H9 (cell line): ENCODE measurements at regions not wholly inside any gene's neighbourhood (a gene's known extent, or its start where the extent isn't known, plus 50 kb on each side); places are given as distances from the start of the nearest gene placed in this dataset.

Source experiments
- DNase-seq: peaks from one replicate; pipeline ENCODE4 v3.0.0-alpha.2; 2017
- H2AFZ ChIP-seq: one replicate; pipeline ENCODE4 v1.6.1; 2013; ENCODE audit warnings: mild to moderate bottlenecking, low read length, control low read depth, moderate library complexity
- H2AK5ac ChIP-seq: 2 replicates; pipeline ENCODE4 v1.6.1; 2013; ENCODE audit warnings: low read length, control low read depth, mixed read lengths; ENCODE audit not compliant: insufficient read length
- H2BK120ac ChIP-seq: one replicate; pipeline ENCODE4 v1.6.1; 2013; ENCODE audit warnings: low read depth, mild to moderate bottlenecking, low read length, control low read depth, inconsistent platforms; ENCODE audit not compliant: poor library complexity, severe bottlenecking
- H2BK12ac ChIP-seq: 2 replicates; pipeline ENCODE4 v1.6.1; 2013; ENCODE audit warnings: low read length, control low read depth, mixed read lengths, low read depth; ENCODE audit not compliant: insufficient read length
- H2BK15ac ChIP-seq: 2 replicates; pipeline ENCODE4 v1.6.1; 2013; ENCODE audit warnings: low read depth, low read length, control low read depth
- H2BK20ac ChIP-seq: one replicate; pipeline ENCODE4 v1.6.1; 2013; ENCODE audit warnings: low read depth, mild to moderate bottlenecking, low read length, control low read depth, inconsistent platforms; ENCODE audit not compliant: poor library complexity, severe bottlenecking
- H2BK5ac ChIP-seq: 2 replicates; pipeline ENCODE4 v1.6.1; 2013; ENCODE audit warnings: low read length, control low read depth, mixed read lengths; ENCODE audit not compliant: insufficient read length
- H3K14ac ChIP-seq: 2 replicates; pipeline ENCODE4 v1.6.1; 2013; ENCODE audit warnings: low read length, control low read depth; ENCODE audit not compliant: insufficient read depth
- H3K18ac ChIP-seq: 2 replicates; pipeline ENCODE4 v1.6.1; 2013; ENCODE audit warnings: low read depth, mild to moderate bottlenecking, mixed read lengths, low read length, control low read depth; ENCODE audit not compliant: insufficient read length
- H3K23ac ChIP-seq: 2 replicates; pipeline ENCODE4 v1.6.1; 2013; ENCODE audit warnings: low read length, control low read depth, mixed read lengths, low read depth; ENCODE audit not compliant: insufficient read length
- H3K23me2 ChIP-seq: 2 replicates; pipeline ENCODE4 v1.6.1; 2013; ENCODE audit warnings: low read depth, mild to moderate bottlenecking, mixed read lengths, low read length, control low read depth; ENCODE audit not compliant: insufficient read length, poor library complexity, severe bottlenecking
- H3K27ac ChIP-seq: 2 replicates; pipeline ENCODE4 v1.5.1; 2013; ENCODE audit warnings: low read length, control low read depth, mixed read lengths, low read depth; ENCODE audit not compliant: insufficient read length
- H3K27me3 ChIP-seq: 2 replicates; pipeline ENCODE4 v1.6.1; 2013; ENCODE audit warnings: low read length, control low read depth, inconsistent platforms; ENCODE audit not compliant: insufficient read depth
- H3K4ac ChIP-seq: 2 replicates; pipeline ENCODE4 v1.6.1; 2013; ENCODE audit warnings: low read depth, mild to moderate bottlenecking, control low read depth, inconsistent platforms, low read length, moderate library complexity
- H3K4me1 ChIP-seq: 2 replicates; pipeline ENCODE4 v1.6.1; 2013; ENCODE audit warnings: low read length, control low read depth, inconsistent platforms; ENCODE audit not compliant: insufficient read depth
- H3K4me2 ChIP-seq: 2 replicates; pipeline ENCODE4 v1.6.1; 2013; ENCODE audit warnings: low read length, control low read depth, mixed read lengths; ENCODE audit not compliant: insufficient read length, insufficient read depth
- H3K56ac ChIP-seq: 2 replicates; pipeline ENCODE4 v1.6.1; 2013; ENCODE audit warnings: low read depth, mild to moderate bottlenecking, mixed read lengths, low read length, control low read depth; ENCODE audit not compliant: insufficient read length
- H3K79me1 ChIP-seq: 2 replicates; pipeline ENCODE4 v1.6.1; 2013; ENCODE audit warnings: low read depth, mild to moderate bottlenecking, moderate library complexity, low read length, control low read depth, inconsistent platforms; ENCODE audit not compliant: insufficient read depth, poor library complexity, severe bottlenecking
- H3K79me2 ChIP-seq: 2 replicates; pipeline ENCODE4 v1.6.1; 2013; ENCODE audit warnings: low read length, control low read depth, inconsistent platforms; ENCODE audit not compliant: insufficient read depth
- H3K9ac ChIP-seq: 2 replicates; pipeline ENCODE4 v1.6.1; 2013; ENCODE audit warnings: low read length, control low read depth, mixed read lengths; ENCODE audit not compliant: insufficient read length; ENCODE audit errors: extremely low read depth
- H3K9me3 ChIP-seq: one replicate; pipeline ENCODE4 v1.6.1; 2013; ENCODE audit warnings: low read depth, low read length, inconsistent platforms; ENCODE audit not compliant: control insufficient read depth
- H3T11ph ChIP-seq: one replicate; pipeline ENCODE4 v1.6.1; 2013; ENCODE audit warnings: mild to moderate bottlenecking, low read length, control low read depth, inconsistent platforms
- H4K20me1 ChIP-seq: one replicate; pipeline ENCODE4 v1.6.1; 2013; ENCODE audit not compliant: control insufficient read depth, insufficient read length, insufficient read depth
- H4K5ac ChIP-seq: 2 replicates; pipeline ENCODE4 v1.6.1; 2013; ENCODE audit warnings: low read depth, mild to moderate bottlenecking, mixed read lengths, low read length, control low read depth; ENCODE audit not compliant: insufficient read length
- H4K8ac ChIP-seq: replicated peaks from 2 replicates; pipeline ENCODE4 v1.6.1; 2013; ENCODE audit warnings: low read length, control low read depth, mixed read lengths, low read depth; ENCODE audit not compliant: insufficient read length
- H4K91ac ChIP-seq: 2 replicates; pipeline ENCODE4 v1.6.1; 2013; ENCODE audit warnings: low read depth, mild to moderate bottlenecking, moderate library complexity, mixed read lengths, low read length, control low read depth; ENCODE audit not compliant: insufficient read length
- H3K27ac Mint-ChIP-seq, 3 experiments: 2 replicates in 2 of 3; 3 replicates in 1 of 3; pipeline ENCODE4 v1.8.0; 2020 to 2021; ENCODE audit warnings: mixed read lengths in 3 of 3, mild to moderate bottlenecking in 1 of 3, moderate library complexity in 1 of 3
- H3K27me3 Mint-ChIP-seq: 2 replicates; pipeline ENCODE4 v1.8.0; 2021; ENCODE audit warnings: low read depth, mild to moderate bottlenecking, moderate library complexity, mixed read lengths
- H3K36me3 Mint-ChIP-seq, 3 experiments: 2 replicates in 2 of 3; 3 replicates in 1 of 3; pipeline ENCODE4 v1.8.0; 2020 to 2021; ENCODE audit warnings: low read depth in 3 of 3, mixed read lengths in 3 of 3; ENCODE audit not compliant: insufficient read depth in 1 of 3
- H3K4me1 Mint-ChIP-seq, 2 experiments: 2 replicates each; pipeline ENCODE4 v1.8.0; 2020; ENCODE audit warnings: mixed read lengths in 2 of 2
- H3K4me3 Mint-ChIP-seq, 2 experiments: 2 replicates in 1 of 2; 3 replicates in 1 of 2; pipeline ENCODE4 v1.8.0; 2020 to 2021; ENCODE audit warnings: mild to moderate bottlenecking in 2 of 2, mixed read lengths in 2 of 2, moderate library complexity in 1 of 2
- H3K9me3 Mint-ChIP-seq, 2 experiments: 2 replicates in 1 of 2; 3 replicates in 1 of 2; pipeline ENCODE4 v1.8.0; 2020; ENCODE audit warnings: mild to moderate bottlenecking in 2 of 2, mixed read lengths in 2 of 2, moderate library complexity in 1 of 2
- CTCF ChIP-seq: fragments of 200-600 bp; sonication (generic); conservative IDR thresholded peaks from 3 replicates; pipeline ENCODE4 v1.8.0; 2021; ENCODE audit warnings: antibody characterized with exemption, mild to moderate bottlenecking
- WGBS: extraction: QIAGEN DNeasy Blood & Tissue Kit; methylation state at CpG from one replicate; pipeline ENCODE4 v1.1.7; 2013; ENCODE audit warnings: missing lambda C conversion rate, low lambda C conversion rate, mixed read lengths; ENCODE audit not compliant: insufficient read length; ENCODE audit errors: extremely low coverage; 5-methylcytosine and 5-hydroxymethylcytosine counted together

- H3K56ac ChIP-seq = no peak overlapping the region
- H4K20me1 ChIP-seq = no peaks in the 10 kb centered on the region
- Mint-ChIP-seq H3K27me3 (no peaks in the 10 kb centered on the region), H3K36me3 (no peaks in the 10 kb centered on the region), H3K4me1 (no peaks in the 10 kb centered on the region), H3K27ac (no peak overlapping the region), H3K9me3 (no peaks in the 10 kb centered on the region), H3K4me3 (no peak overlapping the region)
- no peak overlapping the region for H2BK12ac ChIP-seq
- no peak overlapping the region for H3K4me2 ChIP-seq
- H3K14ac ChIP-seq = no peak overlapping the region
- no CpG with 5 or more reads among the region's 3 CpGs for WGBS
- H3K4me1 ChIP-seq = no peaks in the 10 kb centered on the region
- no peak overlapping the region for H2AK5ac ChIP-seq
- no peak overlapping the region for H4K8ac ChIP-seq
- no peak overlapping the region for H4K5ac ChIP-seq
- no peaks in the 10 kb centered on the region for H3K9me3 ChIP-seq
- H2BK5ac ChIP-seq = no peak overlapping the region
- no peak overlapping the region for H2AFZ ChIP-seq
- H3T11ph ChIP-seq = no peak overlapping the region
- no peak overlapping the region for H3K9ac ChIP-seq
- H3K23ac ChIP-seq = no peak overlapping the region
- H2BK120ac ChIP-seq = no peak overlapping the region
- no peak overlapping the region for H4K91ac ChIP-seq
- H3K18ac ChIP-seq = no peak overlapping the region
- no peak overlapping the region for H3K4ac ChIP-seq
- H3K79me2 ChIP-seq = no peaks in the 10 kb centered on the region
- H3K79me1 ChIP-seq = no peaks in the 10 kb centered on the region
- H3K23me2 ChIP-seq = no peaks in the 10 kb centered on the region
- H2BK20ac ChIP-seq = no peak overlapping the region
- no peak overlapping the region for H2BK15ac ChIP-seq
- TF ChIP-seq CTCF = no peak
- DNase-seq = no peak
- H3K27ac ChIP-seq = no peak overlapping the region
- no peaks in the 10 kb centered on the region for H3K27me3 ChIP-seq
Observed at GRCh38 chr21:19013916-19014315, 610.3 kb upstream of the TMPRSS15 start.
